Fibroblast of lung (primary cell): ENCODE measurements at regions not wholly inside any gene's neighbourhood (a gene's known extent, or its start where the extent isn't known, plus 50 kb on each side); places are given as distances from the start of the nearest gene placed in this dataset.

ENCODE experiments used
- DNase-seq, 2 donors: peaks; one replicate each; pipeline versions ENCODE4 v3.0.0 to v3.0.0-alpha.2; 2010; ENCODE audit warnings: low read depth in 2 of 2
- H2AFZ ChIP-seq: 2 replicates; pipeline ENCODE4 v1.5.1; 2012; ENCODE audit warnings: low read length, control low read depth, inconsistent platforms
- H3K27ac ChIP-seq: 2 replicates; pipeline ENCODE4 v1.5.1; 2011; ENCODE audit warnings: low read length, control low read depth; ENCODE audit not compliant: insufficient read depth
- H3K27me3 ChIP-seq: 2 replicates; pipeline ENCODE4 v1.5.1; 2011; ENCODE audit warnings: mild to moderate bottlenecking, low read length; ENCODE audit not compliant: control insufficient read depth, insufficient read depth
- H3K36me3 ChIP-seq: 2 replicates; pipeline ENCODE4 v1.5.1; 2011; ENCODE audit warnings: low read length; ENCODE audit not compliant: control insufficient read depth, insufficient read depth
- H3K4me1 ChIP-seq: 2 replicates; pipeline ENCODE4 v1.5.1; 2011; ENCODE audit warnings: low read length; ENCODE audit not compliant: control insufficient read depth, insufficient read depth; ENCODE audit errors: extremely low read depth
- H3K4me2 ChIP-seq: 2 replicates; pipeline ENCODE4 v1.5.1; 2011; ENCODE audit warnings: low read length, control low read depth; ENCODE audit not compliant: insufficient read depth; ENCODE audit errors: extremely low read depth
- H3K4me3 ChIP-seq, 4 experiments: fragments of 200-600 bp in 1 of 4; sonication (generic) in 1 of 4; replicated peaks in 1 of 4; 2 replicates each; pipeline ENCODE4 v1.5.1; 2011 to 2016; ENCODE audit warnings: low read length in 4 of 4, low read depth in 3 of 4, mild to moderate bottlenecking in 3 of 4, control low read depth in 2 of 4, inconsistent platforms in 1 of 4, mixed read lengths in 1 of 4; ENCODE audit not compliant: insufficient read depth in 1 of 4; ENCODE audit errors: control extremely low read depth in 1 of 4
- H3K79me2 ChIP-seq: 2 replicates; pipeline ENCODE4 v1.5.1; 2012; ENCODE audit warnings: mild to moderate bottlenecking, low read length, inconsistent platforms; ENCODE audit not compliant: control insufficient read depth, insufficient read depth
- H3K9ac ChIP-seq: 2 replicates; pipeline ENCODE4 v1.5.1; 2011; ENCODE audit warnings: mild to moderate bottlenecking, low read length, control low read depth; ENCODE audit not compliant: insufficient read depth
- H3K9me3 ChIP-seq: 2 replicates; pipeline ENCODE4 v1.5.1; 2012; ENCODE audit warnings: low read depth, low read length; ENCODE audit not compliant: control insufficient read depth, insufficient read depth
- H4K20me1 ChIP-seq: 2 replicates; pipeline ENCODE4 v1.5.1; 2011; ENCODE audit warnings: low read length; ENCODE audit not compliant: control insufficient read depth, insufficient read depth; ENCODE audit errors: extremely low read depth
- EZH2 ChIP-seq: IDR thresholded peaks from 2 replicates; pipeline ENCODE4 v1.5.1; 2012; ENCODE audit warnings: low read length, control low read depth, mild to moderate bottlenecking; ENCODE audit errors: missing control alignments
- TF ChIP-seq, protein P1 (sequence below), 2 donors: IDR thresholded peaks in 1 of 2; conservative IDR thresholded peaks in 1 of 2; 1 replicate in 1 of 2; 2 replicates in 1 of 2; pipeline ENCODE4 v1.5.1; 2011 to 2012; ENCODE audit warnings: low read length in 2 of 2, control low read depth in 1 of 2, inconsistent platforms in 1 of 2, low read depth in 1 of 2, mild to moderate bottlenecking in 1 of 2

DNA sequence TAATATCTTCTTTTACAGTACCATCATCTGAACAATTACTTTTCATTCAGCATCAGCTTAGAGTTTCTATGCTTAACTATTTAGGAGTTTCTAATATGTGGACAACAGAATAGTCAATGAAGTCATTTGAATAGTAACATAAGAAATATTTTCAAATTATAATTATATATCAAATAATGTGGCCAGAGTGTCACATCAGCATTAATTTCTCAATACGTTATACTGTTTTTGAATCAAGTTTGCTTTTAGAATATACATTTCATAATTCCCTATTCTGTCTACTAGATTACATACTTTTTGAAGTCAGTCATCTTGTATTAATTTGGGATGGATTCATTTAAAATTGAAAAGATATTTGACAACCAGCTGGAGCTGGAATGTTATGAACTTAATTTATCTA, 677.4 kb upstream of the PABPC4L start:
- no peaks in the 10 kb centered on the region for H3K4me1 ChIP-seq
- TF ChIP-seq, protein P1, sequence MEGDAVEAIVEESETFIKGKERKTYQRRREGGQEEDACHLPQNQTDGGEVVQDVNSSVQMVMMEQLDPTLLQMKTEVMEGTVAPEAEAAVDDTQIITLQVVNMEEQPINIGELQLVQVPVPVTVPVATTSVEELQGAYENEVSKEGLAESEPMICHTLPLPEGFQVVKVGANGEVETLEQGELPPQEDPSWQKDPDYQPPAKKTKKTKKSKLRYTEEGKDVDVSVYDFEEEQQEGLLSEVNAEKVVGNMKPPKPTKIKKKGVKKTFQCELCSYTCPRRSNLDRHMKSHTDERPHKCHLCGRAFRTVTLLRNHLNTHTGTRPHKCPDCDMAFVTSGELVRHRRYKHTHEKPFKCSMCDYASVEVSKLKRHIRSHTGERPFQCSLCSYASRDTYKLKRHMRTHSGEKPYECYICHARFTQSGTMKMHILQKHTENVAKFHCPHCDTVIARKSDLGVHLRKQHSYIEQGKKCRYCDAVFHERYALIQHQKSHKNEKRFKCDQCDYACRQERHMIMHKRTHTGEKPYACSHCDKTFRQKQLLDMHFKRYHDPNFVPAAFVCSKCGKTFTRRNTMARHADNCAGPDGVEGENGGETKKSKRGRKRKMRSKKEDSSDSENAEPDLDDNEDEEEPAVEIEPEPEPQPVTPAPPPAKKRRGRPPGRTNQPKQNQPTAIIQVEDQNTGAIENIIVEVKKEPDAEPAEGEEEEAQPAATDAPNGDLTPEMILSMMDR (conservative IDR thresholded peaks at IDR 0.05 in 1 of 2, IDR thresholded peaks at IDR 0.05 in 1 of 2; ENCODE audit: low read depth in 1 of 2, low read length in 2 of 2), result no peak
- TF ChIP-seq EZH2, result no peak
- H3K4me3 ChIP-seq, result no peak overlapping the region
- DNase-seq, result no peak
- no peaks in the 10 kb centered on the region for H3K36me3 ChIP-seq
- no peaks in the 10 kb centered on the region for H3K27me3 ChIP-seq
- H3K9ac ChIP-seq, result no peak overlapping the region
- no peaks in the 10 kb centered on the region for H4K20me1 ChIP-seq
- H2AFZ ChIP-seq, result no peak overlapping the region
- no peak overlapping the region for H3K27ac ChIP-seq
- no peaks in the 10 kb centered on the region for H3K79me2 ChIP-seq
- no peaks in the 10 kb centered on the region for H3K9me3 ChIP-seq
- no peak overlapping the region for H3K4me2 ChIP-seq

DNA sequence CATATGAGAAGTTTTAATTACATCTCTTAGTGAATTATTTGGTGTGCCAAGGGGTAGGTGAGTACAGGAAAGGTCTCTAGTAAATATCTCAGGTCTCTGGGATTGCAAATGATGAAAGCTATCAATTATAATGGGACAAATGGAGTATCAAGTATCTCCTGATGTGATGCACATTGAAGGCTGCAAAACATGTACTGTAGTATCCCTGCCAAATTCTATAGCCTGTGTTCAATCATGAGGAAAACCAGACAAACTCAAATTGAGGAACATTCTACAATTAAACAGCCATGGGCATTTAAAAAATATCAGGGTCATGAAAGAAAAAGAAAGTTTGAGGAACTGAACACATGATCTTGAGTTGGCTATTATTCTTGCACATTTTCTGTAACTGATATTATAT, 665.4 kb upstream of the PABPC4L start:
- no peaks in the 10 kb centered on the region for H3K4me1 ChIP-seq
- TF ChIP-seq EZH2, result no peak
- TF ChIP-seq, protein P1 (conservative IDR thresholded peaks at IDR 0.05 in 1 of 2, IDR thresholded peaks at IDR 0.05 in 1 of 2; ENCODE audit: low read depth in 1 of 2, low read length in 2 of 2), result no peak
- H3K4me2 ChIP-seq, result no peak overlapping the region
- H3K36me3 ChIP-seq, result no peaks in the 10 kb centered on the region
- H3K9me3 ChIP-seq, result no peaks in the 10 kb centered on the region
- H3K79me2 ChIP-seq, result no peaks in the 10 kb centered on the region
- no peaks in the 10 kb centered on the region for H3K27me3 ChIP-seq
- H3K4me3 ChIP-seq, result no peak overlapping the region
- no peak for DNase-seq
- H3K27ac ChIP-seq, result no peak overlapping the region
- H2AFZ ChIP-seq, result no peak overlapping the region
- H3K9ac ChIP-seq, result no peak overlapping the region
- H4K20me1 ChIP-seq, result no peaks in the 10 kb centered on the region

- Histone ChIP-seq H3K9me3 (no peaks in the 10 kb centered on the region), H3K9ac (no peak overlapping the region), H3K27ac (no peak overlapping the region), H3K4me1 (no peaks in the 10 kb centered on the region), H4K20me1 (no peaks in the 10 kb centered on the region), H2AFZ (no peak overlapping the region), H3K79me2 (no peaks in the 10 kb centered on the region), H3K36me3 (no peaks in the 10 kb centered on the region), H3K4me3 (no peak overlapping the region), H3K4me2 (no peak overlapping the region), H3K27me3 (no peaks in the 10 kb centered on the region)
- no peak for DNase-seq
- TF ChIP-seq, protein P1 (conservative IDR thresholded peaks at IDR 0.05 in 1 of 2, IDR thresholded peaks at IDR 0.05 in 1 of 2; ENCODE audit: low read depth in 1 of 2, low read length in 2 of 2), result no peak
- no peak for TF ChIP-seq EZH2
Measured at GRCh38 chr4:134865675-134866074, 664.1 kb upstream of the PABPC4L start.
